Activated CD4-positive, alpha-beta T cell treated with anti-CD3 and anti-CD28 coated beads, Interleukin-2, amount 50 U/mL, for 48 hours (primary cell): ENCODE measurements at regions not wholly inside any gene's neighbourhood (a gene's known extent, or its start where the extent isn't known, plus 50 kb on each side); places are given as distances from the start of the nearest gene placed in this dataset.

ENCODE experiments used
- DNase-seq, 2 experiments: peaks; one replicate each; pipeline ENCODE4 v3.0.0-alpha.2; 2020

GRCh38 chr2:58870704-58871103 is 629.6 kb upstream of the FANCL start:
- DNase-seq: no peak

- DNase-seq: no peak
These were observed 625.8 kb upstream of the FANCL start for GRCh38 chr2:58866946-58867345.

- DNase-seq: no peak
These were observed 625.4 kb upstream of the FANCL start for GRCh38 chr2:58866527-58866926.

GRCh38 chr2:58866040-58866439 is 624.9 kb upstream of the FANCL start:
- DNase-seq: no peak

GRCh38 chr2:58865436-58865835 is 624.3 kb upstream of the FANCL start:
- DNase-seq: no peak

- no peak for DNase-seq
These were observed 621.1 kb upstream of the FANCL start for GRCh38 chr2:58862244-58862643.

- DNase-seq: no peak
These were observed 619.5 kb upstream of the FANCL start for GRCh38 chr2:58860586-58860985.

GRCh38 chr2:58856100-58856499 is 615.0 kb upstream of the FANCL start:
- no peak for DNase-seq

- DNase-seq: no peak
These were observed 612.3 kb upstream of the FANCL start for GRCh38 chr2:58853420-58853819.

GRCh38 chr2:58852905-58853304 is 611.8 kb upstream of the FANCL start:
- no peak for DNase-seq

- DNase-seq: no peak
These were observed 611.1 kb upstream of the FANCL start for GRCh38 chr2:58852243-58852642.

GRCh38 chr2:58851598-58851997 is 610.5 kb upstream of the FANCL start:
- no peak for DNase-seq

GRCh38 chr2:58845011-58845410 is 603.9 kb upstream of the FANCL start:
- DNase-seq: no peak

GRCh38 chr2:58842501-58843155 is 601.5 kb upstream of the FANCL start:
- no peak for DNase-seq

- DNase-seq: no peak
These were observed 593.3 kb upstream of the FANCL start for GRCh38 chr2:58834404-58834803.

GRCh38 chr2:58826795-58827194 is 585.7 kb upstream of the FANCL start:
- DNase-seq: no peak

- DNase-seq: no peak
These were observed 571.7 kb upstream of the FANCL start for GRCh38 chr2:58812771-58813344.

GRCh38 chr2:58805126-58805525 is 564.0 kb upstream of the FANCL start:
- no peak for DNase-seq

- DNase-seq: no peak
These were observed 562.1 kb upstream of the FANCL start for GRCh38 chr2:58803192-58803591.

- DNase-seq: no peak
These were observed 559.8 kb upstream of the FANCL start for GRCh38 chr2:58800881-58801280.

- DNase-seq: no peak
These were observed 557.6 kb upstream of the FANCL start for GRCh38 chr2:58798676-58799208.

GRCh38 chr2:58796239-58796910 is 555.2 kb upstream of the FANCL start:
- DNase-seq: no peak

- no peak for DNase-seq
These were observed 553.8 kb upstream of the FANCL start for GRCh38 chr2:58794916-58795315.

- DNase-seq: no peak
These were observed 553.0 kb upstream of the FANCL start for GRCh38 chr2:58794103-58794502.
